ENCODE measurements at regions not wholly inside any gene's neighbourhood (a gene's known extent, or its start where the extent isn't known, plus 50 kb on each side); places are given as distances from the start of the nearest gene placed in this dataset.
A peak's percentile ranks its signal among the peaks of the same experiment; 100 is the strongest.
"Not testable (repeated sequence)": the region's sequence is repeated elsewhere in the genome, so short reads cannot be mapped to it uniquely, and the experiment has no call there.

GRCh38 chr9:110028676-110029075 lies 179.3 kb downstream of the C9orf152 start:
- DNase-seq, result no peak

- peak; percentile 85 to 100 (median 97) for DNase-seq
These were observed 178.5 kb downstream of the C9orf152 start for GRCh38 chr9:110029429-110029955.

GRCh38 chr9:110029956-110030480 lies 177.9 kb downstream of the C9orf152 start:
- no peak for DNase-seq

DNA sequence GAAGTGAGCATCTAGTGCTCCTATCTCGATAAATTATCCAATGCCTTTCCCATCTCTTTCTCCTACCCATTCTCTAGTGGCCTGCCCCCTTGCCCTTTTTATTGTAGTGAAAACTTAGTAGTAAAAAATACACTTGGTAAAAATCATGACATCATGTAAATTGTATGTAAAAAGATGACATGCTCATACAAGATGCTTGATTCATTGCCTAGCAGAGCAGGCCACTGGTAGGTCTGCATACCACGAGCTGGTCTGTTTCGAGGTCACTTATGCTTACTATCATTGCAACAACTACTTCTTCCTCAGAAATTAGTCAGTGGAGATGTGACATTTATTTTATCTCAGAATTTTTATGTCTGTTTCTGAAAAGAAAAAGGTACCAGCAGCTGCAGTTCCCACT lies 177.3 kb downstream of the C9orf152 start:
- peak in 2 of 3 donors; percentile 55 to 66 for DNase-seq

DNA sequence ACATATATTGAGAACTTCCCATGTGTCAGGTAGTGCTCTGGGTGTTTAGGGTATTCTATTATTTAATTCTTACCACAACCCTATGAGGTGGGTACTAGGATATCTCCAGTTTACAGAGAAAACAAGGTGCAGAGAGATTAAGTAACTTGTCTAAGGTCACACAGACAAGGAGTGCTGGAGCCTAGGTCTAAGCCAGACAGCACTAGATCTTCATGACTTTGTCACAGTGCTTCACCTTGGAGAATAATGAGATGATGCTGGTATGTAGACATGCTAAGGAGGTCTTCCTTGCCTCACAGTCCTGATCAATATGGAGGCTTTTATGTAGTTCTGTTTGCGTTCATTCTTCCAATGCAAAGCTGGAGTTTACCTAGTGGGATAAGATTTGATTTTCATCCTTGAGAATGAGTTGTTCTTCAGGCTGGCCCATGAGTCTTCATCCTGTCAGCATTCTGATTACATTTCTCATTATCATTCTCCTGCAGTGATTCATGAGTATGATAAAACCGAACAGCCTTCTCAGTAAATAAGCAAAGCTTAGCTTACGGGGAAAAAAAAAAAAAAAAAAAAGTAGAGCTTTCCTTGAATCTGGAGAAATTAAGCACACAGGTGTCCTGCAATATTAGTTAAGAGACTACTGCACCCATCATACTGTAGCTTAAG lies 176.3 kb downstream of the C9orf152 start:
- peak in 2 of 3 donors; percentile 23 to 46 for DNase-seq

DNA sequence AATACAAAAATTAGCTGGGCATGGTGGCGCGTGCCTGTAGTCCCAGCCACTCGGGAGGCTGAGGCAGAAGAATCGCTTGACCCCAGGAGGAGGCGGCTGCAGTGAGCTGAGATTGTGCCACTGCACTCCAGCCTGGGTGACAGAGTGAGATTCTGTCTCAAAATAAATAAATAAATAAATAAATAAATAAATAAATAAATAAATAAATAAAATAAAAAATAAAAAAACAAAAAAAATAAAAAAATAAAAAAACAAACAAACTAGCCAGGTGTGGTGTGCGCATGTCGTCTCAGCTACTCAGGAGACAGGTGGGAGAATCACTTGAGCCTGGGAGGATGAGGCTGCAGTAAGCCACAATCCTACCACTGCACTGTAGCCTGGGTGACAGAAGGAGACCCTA lies 175.4 kb downstream of the C9orf152 start:
- not testable (repeated sequence) for DNase-seq

- no peak for DNase-seq
These were observed 174.1 kb downstream of the C9orf152 start for GRCh38 chr9:110033869-110034268.

DNA sequence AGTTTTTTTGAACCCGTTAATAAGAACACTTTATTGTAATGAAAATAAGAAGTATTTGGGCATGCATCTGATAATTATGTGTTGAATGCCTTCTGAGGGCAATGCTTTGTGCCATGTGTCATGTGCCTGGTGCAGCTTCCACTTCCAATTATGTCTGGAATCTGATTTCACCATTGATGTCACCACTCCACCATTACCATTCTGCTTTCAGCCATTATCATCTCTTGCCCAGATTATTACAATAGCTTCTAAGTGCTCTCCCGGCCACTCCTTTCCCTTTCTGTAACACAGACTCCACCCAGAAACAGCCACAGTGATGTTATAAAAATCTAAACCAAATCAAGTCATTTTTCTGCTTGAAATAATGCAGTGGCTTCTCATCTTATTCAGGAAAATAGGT lies 171.7 kb downstream of the C9orf152 start:
- no peak for DNase-seq

DNA sequence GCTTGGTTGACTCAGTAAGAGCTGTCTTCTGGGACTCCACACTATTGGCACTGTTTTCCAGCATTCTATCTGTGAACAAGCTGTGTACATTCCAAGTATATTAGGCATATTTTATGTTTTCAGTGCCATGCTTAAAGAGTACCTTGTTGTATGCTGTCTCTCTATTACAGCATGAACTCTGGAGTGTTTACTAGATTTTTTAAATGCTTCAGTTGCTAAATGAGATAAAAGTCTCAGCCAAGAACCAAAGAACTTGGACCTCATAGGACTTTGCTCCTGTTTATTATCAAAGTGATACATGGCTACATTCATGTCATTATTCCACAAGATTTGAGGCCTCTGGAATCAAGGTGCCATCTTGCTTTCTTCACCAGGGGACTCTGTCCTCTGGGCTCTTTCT lies 167.2 kb downstream of the C9orf152 start:
- DNase-seq, result no peak

DNA sequence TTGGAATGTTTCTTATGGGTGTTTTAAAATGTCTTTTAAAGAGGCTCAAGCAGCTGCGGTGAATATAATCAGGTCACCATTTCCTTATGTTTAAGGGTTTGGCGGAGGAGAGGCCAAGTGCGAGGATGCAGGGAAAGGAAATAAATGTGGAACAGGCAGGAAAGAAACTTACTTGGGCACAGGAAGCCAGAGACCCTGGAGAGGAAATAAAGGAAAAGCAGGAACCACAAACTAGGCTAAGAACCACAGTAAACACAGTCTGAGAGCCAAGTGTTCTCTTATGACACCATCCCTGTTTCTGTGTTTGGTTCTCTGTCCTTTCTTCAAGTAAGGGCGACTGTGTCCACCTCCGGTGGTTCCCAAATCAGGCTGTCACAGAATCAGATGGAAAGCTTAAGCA lies 166.5 kb downstream of the C9orf152 start:
- no peak for DNase-seq

- DNase-seq, result no peak
These were observed 160.6 kb downstream of the C9orf152 start for GRCh38 chr9:110047232-110047954.

DNA sequence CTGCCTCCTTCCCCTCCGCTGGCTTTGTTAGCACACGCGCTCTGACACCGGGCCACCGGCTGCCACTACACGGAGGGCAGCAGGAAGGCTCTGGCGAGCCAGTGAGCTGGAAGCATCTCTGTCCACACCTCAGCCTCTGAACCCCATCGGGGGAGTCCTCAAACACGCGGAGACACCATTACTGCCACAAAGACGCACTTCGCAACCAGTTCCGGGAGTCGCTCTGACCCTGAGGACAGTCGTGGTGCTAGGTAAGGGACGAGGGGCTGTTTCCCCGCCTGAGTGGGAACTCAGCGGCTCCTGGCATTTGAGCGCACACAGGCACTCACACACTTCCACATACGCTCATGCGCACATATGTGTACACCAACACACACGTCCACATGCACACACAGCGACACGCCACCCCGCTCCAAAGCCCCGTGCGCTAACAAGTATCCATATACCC lies 160.0 kb downstream of the C9orf152 start:
- peak in 1 of 3 donors; percentile 42 for DNase-seq

DNA sequence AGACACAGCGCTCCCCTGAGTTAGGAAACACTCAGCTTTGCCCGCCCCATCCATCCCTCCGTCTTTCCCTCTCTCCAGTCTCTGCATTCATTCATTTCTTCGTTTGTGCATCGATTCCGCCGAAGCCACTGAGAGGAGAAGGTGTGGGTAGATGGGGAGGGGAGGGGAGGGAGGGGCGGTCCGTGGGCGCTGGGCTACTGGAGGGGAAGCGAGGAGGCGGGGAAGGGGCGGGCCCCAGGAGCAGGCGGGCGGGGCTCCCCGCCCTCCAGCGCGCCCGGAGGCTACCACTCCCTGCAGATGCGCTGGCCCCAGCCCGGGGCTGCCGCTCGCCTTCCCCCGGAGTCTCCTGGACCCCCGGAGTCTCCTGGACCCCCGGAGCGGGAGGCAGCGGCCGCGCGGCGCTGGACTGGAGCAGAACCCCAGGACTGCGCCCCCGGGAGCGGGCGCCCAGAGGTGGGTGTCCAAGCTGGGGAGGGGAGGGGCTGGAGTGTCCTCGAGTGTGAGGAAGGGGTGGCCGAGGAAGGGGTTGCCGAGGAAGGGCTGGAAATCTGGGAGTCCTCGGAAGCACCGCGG lies 159.5 kb downstream of the C9orf152 start:
- DNase-seq, result peak; percentile 86 to 95 (median 88)

GRCh38 chr9:110048976-110049698 lies 158.8 kb downstream of the C9orf152 start:
- DNase-seq, result peak in 2 of 3 donors; percentile 39 to 56

GRCh38 chr9:110049699-110050450 lies 158.1 kb downstream of the C9orf152 start:
- peak; percentile 73 to 81 (median 75) for DNase-seq

- peak; percentile 76 to 93 (median 87) for DNase-seq
These were observed 157.0 kb downstream of the C9orf152 start for GRCh38 chr9:110050925-110051355.

DNA sequence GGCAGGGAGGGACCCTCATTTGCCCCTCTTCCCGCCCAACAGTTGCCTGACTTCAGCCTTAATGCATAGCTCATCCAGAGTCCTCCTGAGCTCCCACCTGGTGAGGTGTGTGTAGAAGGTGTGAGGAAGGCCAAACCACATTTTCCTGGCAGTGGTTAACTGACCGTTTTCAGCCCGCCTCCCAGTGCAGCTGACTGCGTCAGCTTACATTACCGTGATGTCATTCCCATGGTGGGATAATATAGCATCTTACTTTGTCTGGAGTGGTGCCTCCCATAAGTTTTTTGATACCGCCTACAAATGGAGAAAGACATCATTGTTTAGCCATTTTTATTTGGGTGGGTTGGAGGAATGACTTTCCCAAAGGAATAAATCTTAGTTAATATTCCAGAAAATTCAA lies 151.9 kb downstream of the C9orf152 start:
- DNase-seq, result no peak

DNA sequence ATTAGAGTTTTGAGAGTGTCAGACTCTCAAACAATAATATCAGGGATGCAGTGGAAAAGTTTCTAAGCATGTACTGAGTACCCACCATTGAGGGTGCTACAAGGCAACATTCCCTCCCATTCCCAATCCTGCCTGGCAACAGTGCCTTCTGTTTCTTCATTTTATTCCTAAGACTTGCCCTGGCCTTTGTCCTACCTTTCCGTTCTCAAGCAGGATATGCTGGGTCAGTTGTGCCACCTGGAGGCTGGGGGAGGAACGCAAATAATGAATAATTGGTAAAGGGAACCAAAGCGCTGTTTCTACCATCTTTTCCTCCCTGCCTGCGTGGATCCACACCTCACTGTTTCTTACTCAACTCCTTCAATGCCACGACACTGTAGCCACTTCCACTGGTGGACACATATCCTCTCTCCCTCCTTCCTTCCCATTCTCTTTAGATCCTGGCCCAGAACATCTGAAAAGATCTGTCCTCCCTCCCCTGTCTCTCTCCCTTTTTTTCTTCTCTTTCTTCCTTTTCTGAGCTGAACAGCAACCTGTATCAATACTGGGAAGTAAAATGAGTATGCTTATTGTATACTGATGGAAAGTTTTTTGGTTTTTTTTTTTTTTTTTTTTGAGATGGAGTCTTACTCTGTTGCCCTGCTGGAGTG lies 149.5 kb downstream of the C9orf152 start:
- peak; percentile 57 to 70 (median 61) for DNase-seq

DNA sequence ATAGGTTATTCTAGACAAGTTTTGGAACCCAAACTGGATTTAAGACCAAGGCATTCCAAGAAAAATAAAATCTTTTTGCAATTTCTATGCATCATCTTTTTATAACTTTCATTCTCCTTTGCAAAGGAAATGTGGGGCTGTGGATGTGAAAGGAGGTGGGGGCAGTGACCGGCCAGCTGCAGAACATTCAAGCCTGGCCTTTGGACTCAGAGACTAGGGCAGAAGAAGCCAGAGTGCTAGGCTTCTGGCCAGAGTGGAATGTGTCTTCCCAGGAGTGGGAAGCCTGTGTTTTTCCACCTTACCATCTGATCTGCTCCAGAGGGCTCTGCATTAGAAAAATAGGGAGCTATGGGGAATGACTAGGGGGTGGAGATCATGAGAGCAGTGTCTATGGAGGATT lies 148.5 kb downstream of the C9orf152 start:
- no peak for DNase-seq

GRCh38 chr9:110064803-110065202 lies 143.2 kb downstream of the C9orf152 start:
- peak; percentile 52 to 58 (median 52) for DNase-seq

- DNase-seq, result peak; percentile 76 to 92 (median 88)
These were observed 142.4 kb downstream of the C9orf152 start for GRCh38 chr9:110065532-110065931.

All from suppressor macrophage treated with lipopolysaccharide for 1 hour (primary cell).